ENCODE measurements at regions not wholly inside any gene's neighbourhood (a gene's known extent, or its start where the extent isn't known, plus 50 kb on each side); places are given as distances from the start of the nearest gene placed in this dataset.

DNA sequence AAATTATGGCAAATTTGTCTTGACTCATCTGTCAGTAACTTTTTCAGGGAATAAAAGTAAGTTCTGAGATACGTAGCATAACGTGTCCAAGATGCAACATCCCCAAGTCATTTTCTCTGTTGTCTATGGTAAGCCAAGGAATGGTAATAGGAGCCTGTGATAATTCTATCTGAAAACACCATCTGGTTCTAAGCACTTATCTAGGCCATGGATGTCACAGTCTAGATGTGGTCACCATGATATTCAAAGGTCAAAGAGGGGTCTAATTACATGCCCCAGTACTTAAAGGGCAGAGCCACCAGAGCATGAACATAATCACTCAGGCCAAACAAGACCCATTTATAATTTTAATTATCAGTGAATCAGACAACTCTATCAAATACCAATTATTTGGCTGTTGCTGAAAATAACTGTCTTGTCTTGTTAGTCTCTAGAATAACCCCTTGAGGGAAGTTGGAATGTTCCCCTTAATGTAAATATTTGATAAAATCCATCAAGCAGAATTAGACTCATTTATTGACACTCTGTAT, 225.1 kb upstream of the MPPED2 start:
- H3K36me3 Mint-ChIP-seq (ENCODE audit: low read depth), result no peaks in the 10 kb centered on the region
- no peak overlapping the region for H3K4me3 Mint-ChIP-seq
- POLR2A ChIA-PET, result no interaction called here
- no peaks in the 10 kb centered on the region for H3K4me1 Mint-ChIP-seq
- CTCF ChIA-PET, result no interaction called here
- no peak overlapping the region for H3K27ac Mint-ChIP-seq
- no peaks in the 10 kb centered on the region for H3K27me3 Mint-ChIP-seq
- peaks cover 2% of the 10 kb centered on the region for H3K9me3 Mint-ChIP-seq
- DNase-seq, result no peak

DNA sequence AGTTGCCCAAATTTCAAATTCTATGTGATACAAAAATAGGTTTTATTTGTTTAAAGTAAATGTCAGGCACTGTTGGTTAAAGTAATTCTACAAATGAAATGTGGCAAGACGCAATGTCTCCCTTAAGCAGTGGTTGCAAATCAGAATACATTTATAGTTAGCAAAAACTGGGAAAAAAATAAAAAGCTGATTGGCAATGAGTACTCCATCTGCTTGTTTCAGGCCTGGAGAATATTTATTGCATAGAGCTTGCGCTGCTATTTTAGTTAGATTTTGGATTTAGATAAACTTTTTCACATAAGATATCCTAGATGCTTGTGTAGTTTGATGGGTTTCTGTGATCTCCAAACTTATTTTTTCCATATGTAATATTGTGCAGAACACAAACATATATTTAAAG, 224.0 kb upstream of the MPPED2 start:
- Mint-ChIP-seq H3K27ac (no peak overlapping the region), H3K9me3 (peaks cover 2% of the 10 kb centered on the region), H3K4me3 (no peak overlapping the region), H3K27me3 (no peaks in the 10 kb centered on the region), H3K4me1 (no peaks in the 10 kb centered on the region), H3K36me3 (ENCODE audit: low read depth) (no peaks in the 10 kb centered on the region)
- CTCF ChIA-PET, result no interaction called here
- no peak for DNase-seq
- POLR2A ChIA-PET, result no interaction called here

DNA sequence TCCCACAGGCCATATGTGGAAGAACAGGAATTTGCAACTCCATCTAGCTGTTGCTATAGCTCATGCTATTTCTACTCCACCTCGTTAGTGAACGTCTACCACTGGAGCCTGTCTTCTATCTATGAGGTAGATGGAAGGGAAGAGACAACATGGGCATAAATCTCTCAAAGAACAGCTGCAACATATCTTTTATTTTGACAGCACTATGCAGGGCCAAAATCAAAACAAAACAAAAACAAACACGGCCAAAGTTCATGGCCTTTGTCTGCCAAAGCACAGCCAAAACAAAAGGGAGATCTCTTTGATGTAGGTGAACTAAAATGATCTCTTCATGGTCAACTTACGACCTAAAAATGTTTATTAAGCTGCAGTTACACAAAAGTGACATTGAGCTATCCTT, 215.2 kb upstream of the MPPED2 start:
- POLR2A ChIA-PET, result no interaction called here
- H3K4me3 Mint-ChIP-seq, result no peak overlapping the region
- DNase-seq, result no peak
- no peaks in the 10 kb centered on the region for H3K9me3 Mint-ChIP-seq
- H3K36me3 Mint-ChIP-seq (ENCODE audit: low read depth), result no peaks in the 10 kb centered on the region
- CTCF ChIA-PET, result no interaction called here
- no peaks in the 10 kb centered on the region for H3K27me3 Mint-ChIP-seq
- no peaks in the 10 kb centered on the region for H3K4me1 Mint-ChIP-seq
- H3K27ac Mint-ChIP-seq, result no peak overlapping the region

DNA sequence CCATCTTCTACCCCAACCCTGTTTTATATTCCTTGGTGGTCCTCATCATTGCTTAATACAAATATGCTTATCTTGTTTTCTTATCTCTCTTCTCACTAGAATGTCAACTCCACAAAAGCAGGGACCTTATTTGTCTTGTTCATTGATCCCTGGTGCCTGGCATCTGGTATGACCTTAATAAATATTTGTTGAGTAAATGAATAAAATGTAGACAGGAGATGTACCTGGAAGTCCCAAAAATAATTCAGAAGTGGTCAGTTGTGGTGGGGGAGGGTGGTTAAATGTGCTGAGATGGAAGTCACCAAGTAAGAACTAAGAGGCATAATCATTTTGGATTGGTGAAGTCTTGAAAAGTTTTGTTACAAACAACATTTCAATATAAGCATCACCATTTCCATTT, 214.8 kb upstream of the MPPED2 start:
- no peak overlapping the region for H3K27ac Mint-ChIP-seq
- H3K4me3 Mint-ChIP-seq, result no peak overlapping the region
- no peaks in the 10 kb centered on the region for H3K36me3 Mint-ChIP-seq (ENCODE audit: low read depth)
- H3K4me1 Mint-ChIP-seq, result no peaks in the 10 kb centered on the region
- POLR2A ChIA-PET, result no interaction called here
- DNase-seq, result no peak
- H3K27me3 Mint-ChIP-seq, result no peaks in the 10 kb centered on the region
- no peaks in the 10 kb centered on the region for H3K9me3 Mint-ChIP-seq
- CTCF ChIA-PET, result no interaction called here

DNA sequence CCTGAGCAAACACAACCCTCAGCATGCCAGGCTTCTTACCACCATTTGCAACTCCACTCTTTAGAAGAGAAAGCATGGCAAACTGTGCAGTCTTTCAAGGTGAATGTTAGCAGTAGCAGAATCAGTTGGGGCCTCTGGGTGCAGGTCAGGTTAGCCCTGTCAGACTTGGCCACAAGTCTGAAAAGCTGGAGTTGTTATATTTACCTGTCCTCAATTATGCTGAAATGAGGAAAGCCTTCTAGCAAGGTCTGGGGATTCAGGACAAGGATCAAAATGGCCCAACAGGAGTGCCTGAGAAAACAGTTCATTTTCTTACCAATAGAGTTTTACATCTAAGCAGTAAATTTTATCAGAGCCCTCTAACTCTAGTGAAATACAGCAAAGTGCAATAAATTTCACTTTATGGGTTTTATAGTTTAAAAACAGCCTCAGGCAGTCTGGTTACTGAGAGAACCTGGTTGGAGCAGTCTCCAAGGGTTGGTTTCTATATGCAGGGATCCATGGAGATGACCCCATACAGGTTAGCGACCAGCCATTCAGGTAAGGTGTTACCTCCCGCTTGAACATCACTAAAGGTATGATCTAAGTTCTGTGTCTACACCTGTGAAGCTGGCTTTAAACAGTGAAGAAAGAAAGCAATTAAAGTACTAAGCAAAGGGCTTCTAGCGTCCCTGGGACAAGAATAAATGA, 212.5 kb upstream of the MPPED2 start:
- ChIA-PET CTCF (no interaction called here), POLR2A (no interaction called here)
- no peak for DNase-seq
- Mint-ChIP-seq H3K4me3 (no peak overlapping the region), H3K27ac (no peak overlapping the region), H3K4me1 (no peaks in the 10 kb centered on the region), H3K36me3 (ENCODE audit: low read depth) (no peaks in the 10 kb centered on the region), H3K27me3 (no peaks in the 10 kb centered on the region), H3K9me3 (no peaks in the 10 kb centered on the region)

DNA sequence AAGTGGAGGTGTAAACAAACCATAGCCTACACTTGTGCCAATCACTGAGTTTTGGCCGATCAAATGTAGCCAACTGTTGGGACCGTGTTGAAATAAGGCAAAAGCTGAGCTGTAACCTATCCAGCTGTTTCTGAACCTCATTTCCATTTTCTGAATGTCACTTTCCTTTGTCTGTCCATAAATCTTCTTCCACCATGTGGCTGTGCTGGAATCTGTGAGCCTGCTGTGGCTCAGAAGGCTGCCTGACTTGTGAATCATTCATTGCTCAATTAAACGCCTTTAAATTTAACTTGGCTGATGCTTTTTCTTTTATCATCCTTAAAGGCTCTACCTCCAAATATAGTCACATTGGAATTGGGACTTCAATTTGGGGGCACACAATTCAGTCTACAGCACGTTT, 203.1 kb upstream of the MPPED2 start:
- ChIA-PET CTCF (no interaction called here), POLR2A (no interaction called here)
- no peaks in the 10 kb centered on the region for H3K4me1 Mint-ChIP-seq
- H3K27me3 Mint-ChIP-seq, result no peaks in the 10 kb centered on the region
- H3K36me3 Mint-ChIP-seq (ENCODE audit: low read depth), result no peaks in the 10 kb centered on the region
- no peaks in the 10 kb centered on the region for H3K9me3 Mint-ChIP-seq
- no peak overlapping the region for H3K27ac Mint-ChIP-seq
- H3K4me3 Mint-ChIP-seq, result no peak overlapping the region
- DNase-seq, result no peak

DNA sequence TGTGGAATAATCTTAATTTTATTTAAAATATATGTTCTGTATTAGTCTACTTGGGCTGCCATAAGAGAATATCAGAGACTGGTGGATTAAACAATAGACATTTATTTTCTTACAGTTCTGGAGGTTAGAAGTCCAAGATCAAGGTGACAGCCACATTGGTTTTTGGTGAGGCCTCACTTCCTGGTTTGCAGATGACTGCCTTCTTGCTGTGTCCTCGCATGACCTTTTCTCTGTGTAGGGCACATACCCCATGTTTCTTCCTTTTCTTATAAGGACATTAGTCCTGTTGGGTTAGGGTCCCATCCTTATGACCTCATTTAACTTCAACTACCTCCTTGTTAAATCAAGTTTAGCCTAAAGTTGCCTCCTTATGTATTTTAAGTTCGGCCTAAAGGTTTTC, 202.7 kb upstream of the MPPED2 start:
- Mint-ChIP-seq H3K4me1 (no peaks in the 10 kb centered on the region), H3K4me3 (no peak overlapping the region), H3K27ac (no peak overlapping the region), H3K36me3 (ENCODE audit: low read depth) (no peaks in the 10 kb centered on the region), H3K9me3 (no peaks in the 10 kb centered on the region), H3K27me3 (no peaks in the 10 kb centered on the region)
- no peak for DNase-seq
- ChIA-PET POLR2A (no interaction called here), CTCF (no interaction called here)

DNA sequence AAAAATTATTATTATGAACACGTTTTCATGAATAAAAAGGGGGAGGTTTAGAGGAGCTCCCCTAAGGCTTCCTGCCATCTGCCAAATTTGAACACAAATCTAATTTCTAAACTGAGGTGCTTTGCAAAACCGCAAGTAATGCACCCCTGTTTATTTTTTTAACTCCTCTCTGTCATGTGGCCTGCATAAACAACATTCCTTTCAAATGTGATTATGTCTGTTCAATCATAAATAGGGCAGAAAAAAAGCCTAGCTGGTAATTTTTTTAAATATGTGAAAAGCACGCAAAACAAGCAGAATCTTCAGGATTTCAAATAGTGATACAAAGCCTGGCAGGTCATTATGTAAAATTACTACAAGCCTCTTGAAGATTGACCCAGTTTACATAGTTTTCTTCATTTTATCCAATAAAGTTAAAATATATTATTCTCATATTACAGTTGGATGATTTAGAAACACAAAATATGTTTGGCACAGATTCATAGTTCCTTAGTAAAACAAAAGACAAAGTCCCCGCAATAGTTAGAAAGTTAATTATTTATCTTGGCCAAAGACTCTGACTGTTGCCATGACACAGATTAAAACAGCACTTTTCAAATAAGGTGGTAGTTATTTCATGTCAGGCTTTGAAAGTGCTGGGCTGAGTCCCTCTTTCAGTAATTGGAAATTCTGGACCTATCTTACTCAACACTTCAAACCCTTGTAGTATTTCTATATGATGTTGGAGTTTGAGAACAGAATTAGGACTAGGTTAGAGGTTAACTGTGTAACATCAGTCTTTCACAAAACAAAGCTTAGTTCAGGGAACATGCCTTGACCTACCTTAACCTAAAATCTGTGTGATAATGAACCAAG, 200.3 kb upstream of the MPPED2 start:
- Mint-ChIP-seq H3K4me1 (no peaks in the 10 kb centered on the region), H3K27ac (no peak overlapping the region), H3K9me3 (no peaks in the 10 kb centered on the region), H3K36me3 (ENCODE audit: low read depth) (no peaks in the 10 kb centered on the region), H3K4me3 (no peak overlapping the region), H3K27me3 (no peaks in the 10 kb centered on the region)
- ChIA-PET POLR2A (no interaction called here), CTCF (no interaction called here)
- DNase-seq, result no peak

DNA sequence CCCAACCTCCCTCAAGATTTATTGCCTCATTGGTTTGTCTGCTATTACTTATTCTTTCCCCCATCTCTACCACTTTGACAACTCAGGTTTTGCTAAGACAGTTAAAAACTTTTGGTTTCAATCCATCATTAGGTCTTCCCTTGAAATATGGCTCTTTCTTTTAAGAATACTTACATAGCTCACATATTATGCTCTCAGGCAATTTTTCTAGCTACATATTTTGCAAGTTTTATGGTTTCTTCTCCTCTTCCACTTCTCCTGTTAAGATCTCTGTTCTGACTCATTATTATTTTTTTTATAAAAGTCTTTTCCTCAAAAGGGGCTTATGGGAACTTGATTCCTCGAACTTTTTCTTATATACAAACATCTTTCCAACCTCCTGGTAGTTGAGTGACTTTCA, 192.4 kb upstream of the MPPED2 start:
- no peak overlapping the region for H3K4me3 Mint-ChIP-seq
- no peaks in the 10 kb centered on the region for H3K4me1 Mint-ChIP-seq
- CTCF ChIA-PET, result no interaction called here
- no peaks in the 10 kb centered on the region for H3K27me3 Mint-ChIP-seq
- POLR2A ChIA-PET, result no interaction called here
- no peaks in the 10 kb centered on the region for H3K36me3 Mint-ChIP-seq (ENCODE audit: low read depth)
- H3K27ac Mint-ChIP-seq, result no peak overlapping the region
- no peak for DNase-seq
- peaks cover 2% of the 10 kb centered on the region for H3K9me3 Mint-ChIP-seq

DNA sequence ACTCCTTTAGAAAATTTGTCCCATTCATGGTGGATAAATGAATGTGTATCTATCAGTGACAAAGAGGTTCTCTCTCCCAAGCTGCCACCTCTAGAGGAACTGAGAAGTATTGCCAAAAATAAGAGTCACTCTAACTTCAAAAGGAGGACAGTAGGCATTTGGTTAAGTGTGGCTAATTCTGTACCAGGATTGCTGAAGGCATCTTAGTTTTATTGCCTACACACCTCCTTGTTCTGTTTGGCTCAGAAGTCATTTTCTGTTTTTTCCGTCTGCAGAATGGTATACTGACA, 189.0 kb upstream of the MPPED2 start:
- ChIA-PET POLR2A (no interaction called here), CTCF (no interaction called here)
- no peaks in the 10 kb centered on the region for H3K4me1 Mint-ChIP-seq
- H3K27me3 Mint-ChIP-seq, result no peaks in the 10 kb centered on the region
- no peaks in the 10 kb centered on the region for H3K36me3 Mint-ChIP-seq (ENCODE audit: low read depth)
- H3K9me3 Mint-ChIP-seq, result peaks cover 2% of the 10 kb centered on the region
- H3K4me3 Mint-ChIP-seq, result no peak overlapping the region
- no peak overlapping the region for H3K27ac Mint-ChIP-seq
- no peak for DNase-seq

DNA sequence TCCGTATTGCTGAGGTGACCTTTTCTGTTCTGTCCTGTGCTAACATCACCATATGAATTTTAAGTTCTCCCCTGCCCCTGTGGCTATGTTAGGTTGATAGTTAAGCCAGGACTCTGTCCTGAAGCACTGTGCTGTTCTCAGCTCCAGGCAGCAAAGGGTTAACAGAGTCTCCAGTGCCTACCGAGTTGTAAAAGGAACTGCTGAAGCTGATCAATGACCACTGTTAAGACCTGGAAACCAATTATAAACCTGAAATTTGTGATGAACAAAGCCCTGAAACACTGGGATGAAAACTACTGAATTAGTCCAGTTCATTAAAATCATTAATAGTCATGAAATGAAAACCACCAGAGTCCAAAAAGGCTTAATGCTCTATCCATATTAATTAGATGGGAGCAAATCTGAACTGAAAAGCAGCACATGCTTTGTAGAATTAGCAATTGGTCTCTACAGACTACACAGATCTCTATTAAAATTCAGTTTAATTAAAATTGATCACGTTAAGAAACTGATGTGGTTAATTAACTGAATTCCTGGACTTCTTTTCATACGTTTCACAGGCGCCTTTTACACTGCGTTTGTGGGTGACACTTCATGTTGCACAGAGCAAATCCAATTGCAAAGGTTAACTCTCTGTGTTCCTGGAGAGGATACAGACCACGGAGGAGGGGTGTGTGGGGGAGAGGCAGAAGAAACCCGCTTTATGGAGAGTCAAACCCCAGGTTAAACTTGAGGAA, 188.5 kb upstream of the MPPED2 start:
- H3K27me3 Mint-ChIP-seq, result no peaks in the 10 kb centered on the region
- POLR2A ChIA-PET, result no interaction called here
- H3K4me3 Mint-ChIP-seq, result no peak overlapping the region

DNA sequence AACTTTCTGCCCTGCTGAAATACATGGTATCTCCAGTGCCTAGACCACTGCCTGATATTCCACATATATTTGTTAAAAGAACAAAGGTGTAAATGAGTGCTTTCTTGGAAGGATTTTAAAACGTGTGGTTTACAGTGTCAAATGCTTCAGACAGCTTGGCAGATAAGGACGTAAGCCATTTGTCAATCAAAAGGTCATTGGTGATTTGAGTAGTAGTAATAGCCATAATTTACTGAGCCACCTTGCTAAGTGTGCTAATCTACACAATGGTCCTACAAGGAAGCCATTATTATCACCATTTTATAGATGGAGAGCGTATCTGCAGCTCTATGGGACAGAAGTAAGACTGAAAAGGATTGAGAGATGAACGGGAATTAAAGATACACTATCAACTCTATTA, 186.8 kb upstream of the MPPED2 start:
- ChIA-PET CTCF (interaction anchor here (0.7 kb wide), 1 partner anchor 128 kb away, joined by 3 read pairs; no protein-coding TSS in a partner anchor), POLR2A (no interaction called here)
- no peaks in the 10 kb centered on the region for H3K36me3 Mint-ChIP-seq (ENCODE audit: low read depth)
- H3K27ac Mint-ChIP-seq, result no peak overlapping the region
- H3K4me1 Mint-ChIP-seq, result no peaks in the 10 kb centered on the region
- H3K27me3 Mint-ChIP-seq, result no peaks in the 10 kb centered on the region
- no peak for DNase-seq
- H3K4me3 Mint-ChIP-seq, result no peak overlapping the region
- H3K9me3 Mint-ChIP-seq, result peaks cover 3% of the 10 kb centered on the region

More for the DNA sequence above, 188.5 kb upstream of the MPPED2 start:
- H3K27ac Mint-ChIP-seq, result no peak overlapping the region
- no peak for DNase-seq
- no peaks in the 10 kb centered on the region for H3K4me1 Mint-ChIP-seq
- peaks cover 2% of the 10 kb centered on the region for H3K9me3 Mint-ChIP-seq
- CTCF ChIA-PET, result no interaction called here
- no peaks in the 10 kb centered on the region for H3K36me3 Mint-ChIP-seq (ENCODE audit: low read depth)

DNA sequence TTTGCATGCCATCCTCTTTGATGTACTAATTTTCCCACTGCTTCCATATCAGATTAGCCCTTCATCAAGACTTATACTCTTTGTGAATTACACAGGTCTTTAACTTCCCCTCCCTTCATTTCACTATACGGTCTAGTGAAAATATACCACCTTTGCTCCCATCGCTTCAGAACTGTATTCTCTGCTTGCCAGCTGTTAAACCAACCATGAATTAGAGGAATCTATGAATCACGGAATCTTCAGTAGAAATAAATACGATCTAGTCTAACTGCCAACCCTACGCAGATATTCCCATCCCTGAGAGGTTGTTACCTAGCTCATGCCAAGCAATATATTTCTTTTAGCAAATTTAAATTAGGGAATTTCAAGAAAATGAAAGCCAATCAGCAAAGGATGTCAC, 177.8 kb upstream of the MPPED2 start:
- CTCF ChIA-PET, result no interaction called here
- Mint-ChIP-seq H3K4me3 (no peak overlapping the region), H3K9me3 (peaks cover 9% of the 10 kb centered on the region), H3K27ac (no peak overlapping the region), H3K27me3 (no peaks in the 10 kb centered on the region), H3K4me1 (no peaks in the 10 kb centered on the region), H3K36me3 (ENCODE audit: low read depth) (no peaks in the 10 kb centered on the region)
- no peak for DNase-seq
- POLR2A ChIA-PET, result no interaction called here

DNA sequence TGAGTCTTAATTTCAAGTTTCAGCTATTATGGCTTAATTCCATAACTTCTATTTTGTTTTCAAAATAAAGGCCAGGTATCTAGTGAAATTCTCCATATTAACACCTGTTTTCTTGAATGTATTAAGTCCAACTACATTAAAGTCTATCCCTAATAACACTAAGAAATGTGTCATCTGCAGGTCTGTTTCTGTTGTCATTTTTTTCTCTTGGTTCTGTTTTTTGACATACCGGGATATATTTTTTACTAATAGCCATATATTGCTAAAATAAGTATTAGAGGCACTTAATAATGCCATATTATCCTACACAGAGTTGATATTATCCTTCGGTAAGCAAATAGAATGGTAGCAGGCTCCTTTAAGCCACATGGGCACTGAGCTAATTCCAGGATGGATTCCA, 176.0 kb upstream of the MPPED2 start:
- Mint-ChIP-seq H3K4me3 (no peak overlapping the region), H3K27ac (no peak overlapping the region), H3K4me1 (no peaks in the 10 kb centered on the region), H3K36me3 (ENCODE audit: low read depth) (no peaks in the 10 kb centered on the region), H3K9me3 (peaks cover 4% of the 10 kb centered on the region), H3K27me3 (no peaks in the 10 kb centered on the region)
- no peak for DNase-seq
- CTCF ChIA-PET, result no interaction called here
- POLR2A ChIA-PET, result no interaction called here

Measured in activated CD4-positive, alpha-beta memory T cell treated with anti-CD3 and anti-CD28 coated beads, Interleukin-2, amount 10 ng/mL, durations not matched to agents 7 days and 5 days (primary cell).